ENCODE measurements at regions not wholly inside any gene's neighbourhood (a gene's known extent, or its start where the extent isn't known, plus 50 kb on each side); places are given as distances from the start of the nearest gene placed in this dataset.

DNA sequence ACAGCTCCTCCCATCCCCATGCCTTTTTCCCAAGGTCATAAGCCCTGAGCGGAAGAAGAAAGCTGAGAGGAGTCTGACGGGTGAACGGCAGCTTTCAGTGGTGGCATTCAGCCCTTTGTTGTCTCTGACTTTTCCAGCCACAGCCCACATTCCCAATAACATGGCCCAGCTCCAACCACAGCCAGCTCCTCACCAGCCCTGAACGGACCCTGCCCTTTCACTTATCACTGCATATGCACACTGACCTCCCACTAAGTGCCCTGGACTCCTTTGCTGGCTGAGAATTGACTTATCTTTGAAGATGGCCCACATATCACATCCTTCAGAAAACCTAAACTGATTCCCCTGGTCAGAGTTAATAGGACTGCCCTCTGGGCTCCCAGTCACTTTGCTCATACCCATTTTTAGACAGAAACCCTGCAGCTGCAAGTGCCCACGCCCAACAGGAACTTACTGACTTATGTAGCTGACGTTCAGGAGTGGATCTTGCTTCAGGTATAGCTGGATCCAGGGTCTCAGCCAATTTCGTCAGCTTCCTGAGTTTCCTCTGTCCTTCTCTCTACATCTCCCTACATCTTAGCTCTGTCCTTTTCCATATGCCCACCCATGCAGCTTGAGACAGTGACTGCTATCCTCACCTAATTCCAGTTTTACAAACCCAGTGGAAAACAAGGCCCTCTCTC, 348.5 kb upstream of the PROK2 start:
- Histone ChIP-seq H4K8ac (ENCODE audit: low read depth, low read length) (no peak overlapping the region), H3K9ac (ENCODE audit: low read depth, low read length, poor library complexity) (no peak overlapping the region), H3K27ac (replicated peaks; ENCODE audit: low read length) (no peak overlapping the region), H2AK5ac (ENCODE audit: low read depth, low read length) (no peak overlapping the region), H2AFZ (ENCODE audit: low read length) (no peak overlapping the region), H3K4me3 (ENCODE audit: low read length in 2 of 2) (no peak overlapping the region), H2BK120ac (ENCODE audit: low read depth, low read length) (no peak overlapping the region), H3K36me3 (replicated peaks in 1 of 2; ENCODE audit: control insufficient read depth in 2 of 2, insufficient read depth in 2 of 2, low read length in 2 of 2) (no peaks in the 10 kb centered on the region), H2BK15ac (ENCODE audit: low read length) (no peak overlapping the region), H3K4me1 (ENCODE audit: control insufficient read depth in 2 of 2, insufficient read depth in 1 of 2, low read depth in 1 of 2, low read length in 2 of 2) (peaks cover 0 to 6% of the 10 kb centered on the region in 2 donors), H2BK5ac (ENCODE audit: low read length) (no peak overlapping the region), H3K27me3 (ENCODE audit: control insufficient read depth in 3 of 3, insufficient read depth in 3 of 3, low read depth in 1 of 3, low read length in 3 of 3) (peaks cover 0 to 18% (median 0%) of the 10 kb centered on the region in 3 experiments), H3K14ac (ENCODE audit: low read length) (no peak overlapping the region), H3K18ac (ENCODE audit: low read length) (no peak overlapping the region), H3K4me2 (ENCODE audit: insufficient read depth, low read length, poor library complexity, severe bottlenecking) (no peak overlapping the region), H2BK12ac (ENCODE audit: low read length) (no peak overlapping the region), H3K4ac (ENCODE audit: low read length) (no peak overlapping the region), H3K9me3 (replicated peaks in 1 of 2; ENCODE audit: control insufficient read depth in 2 of 2, insufficient read depth in 1 of 2, low read depth in 1 of 2, low read length in 2 of 2) (no peaks in the 10 kb centered on the region), H3K23ac (ENCODE audit: low read depth, low read length, poor library complexity) (no peak overlapping the region), H4K91ac (ENCODE audit: low read depth, low read length, poor library complexity) (no peak overlapping the region), H3K79me1 (ENCODE audit: low read depth, low read length) (no peaks in the 10 kb centered on the region)
- DNase-seq (ENCODE audit: low spot score): no peak
- no CpG with 5 or more reads among the region's 7 CpGs for WGBS, 2 donors (ENCODE audit: extremely low coverage in 2 of 2, insufficient read length in 2 of 2, insufficient replicate concordance in 1 of 2)

DNA sequence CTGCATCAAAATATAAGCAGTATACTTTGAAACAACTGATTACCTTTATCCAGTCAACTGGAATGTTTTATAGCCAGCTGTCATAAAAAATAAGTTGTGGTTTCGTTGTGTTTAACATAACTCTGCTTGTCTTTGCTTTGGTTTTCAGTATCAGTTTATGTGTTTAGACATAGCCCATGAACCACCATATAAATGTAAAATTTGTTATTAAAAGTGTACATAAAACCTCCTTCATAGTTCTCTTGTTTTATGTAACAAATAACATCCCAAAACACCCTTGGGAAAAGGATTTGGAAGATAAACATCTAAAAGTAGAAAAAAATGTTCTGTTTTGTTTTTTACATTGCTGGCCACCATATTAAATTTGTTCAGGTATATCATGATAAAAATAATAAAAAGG, 347.0 kb upstream of the PROK2 start:
- H4K91ac ChIP-seq (ENCODE audit: low read depth, low read length, poor library complexity): no peak overlapping the region
- no peak overlapping the region for H3K4ac ChIP-seq (ENCODE audit: low read length)
- H3K36me3 ChIP-seq (replicated peaks in 1 of 2; ENCODE audit: control insufficient read depth in 2 of 2, insufficient read depth in 2 of 2, low read length in 2 of 2): no peaks in the 10 kb centered on the region
- peaks cover 0 to 16% (median 0%) of the 10 kb centered on the region in 3 experiments for H3K27me3 ChIP-seq (ENCODE audit: control insufficient read depth in 3 of 3, insufficient read depth in 3 of 3, low read depth in 1 of 3, low read length in 3 of 3)
- H3K79me1 ChIP-seq (ENCODE audit: low read depth, low read length): no peaks in the 10 kb centered on the region
- H3K14ac ChIP-seq (ENCODE audit: low read length): no peak overlapping the region
- no peak overlapping the region for H3K9ac ChIP-seq (ENCODE audit: low read depth, low read length, poor library complexity)
- no peak overlapping the region for H3K4me2 ChIP-seq (ENCODE audit: insufficient read depth, low read length, poor library complexity, severe bottlenecking)
- no peaks in the 10 kb centered on the region for H3K9me3 ChIP-seq (replicated peaks in 1 of 2; ENCODE audit: control insufficient read depth in 2 of 2, insufficient read depth in 1 of 2, low read depth in 1 of 2, low read length in 2 of 2)
- no peak overlapping the region for H2BK15ac ChIP-seq (ENCODE audit: low read length)
- no peak overlapping the region for H2BK5ac ChIP-seq (ENCODE audit: low read length)
- no peak overlapping the region for H3K27ac ChIP-seq (replicated peaks; ENCODE audit: low read length)
- no peak overlapping the region for H2BK12ac ChIP-seq (ENCODE audit: low read length)
- H3K23ac ChIP-seq (ENCODE audit: low read depth, low read length, poor library complexity): no peak overlapping the region
- H2AK5ac ChIP-seq (ENCODE audit: low read depth, low read length): no peak overlapping the region
- H3K4me1 ChIP-seq (ENCODE audit: control insufficient read depth in 2 of 2, insufficient read depth in 1 of 2, low read depth in 1 of 2, low read length in 2 of 2): peaks cover 0 to 6% of the 10 kb centered on the region in 2 donors
- H3K18ac ChIP-seq (ENCODE audit: low read length): no peak overlapping the region
- no peak for DNase-seq (ENCODE audit: low spot score)
- H4K8ac ChIP-seq (ENCODE audit: low read depth, low read length): no peak overlapping the region
- H3K4me3 ChIP-seq (ENCODE audit: low read length in 2 of 2): no peak overlapping the region
- no CpG with 5 or more reads among the region's 1 CpG for WGBS, 2 donors (ENCODE audit: extremely low coverage in 2 of 2, insufficient read length in 2 of 2, insufficient replicate concordance in 1 of 2)
- H2AFZ ChIP-seq (ENCODE audit: low read length): no peak overlapping the region
- H2BK120ac ChIP-seq (ENCODE audit: low read depth, low read length): no peak overlapping the region

- Histone ChIP-seq H3K36me3 (replicated peaks in 1 of 2; ENCODE audit: control insufficient read depth in 2 of 2, insufficient read depth in 2 of 2, low read length in 2 of 2) (no peaks in the 10 kb centered on the region), H4K91ac (ENCODE audit: low read depth, low read length, poor library complexity) (no peak overlapping the region), H3K4me2 (ENCODE audit: insufficient read depth, low read length, poor library complexity, severe bottlenecking) (no peak overlapping the region), H3K27ac (replicated peaks; ENCODE audit: low read length) (no peak overlapping the region), H3K9ac (ENCODE audit: low read depth, low read length, poor library complexity) (no peak overlapping the region), H3K4me1 (ENCODE audit: control insufficient read depth in 2 of 2, insufficient read depth in 1 of 2, low read depth in 1 of 2, low read length in 2 of 2) (peaks cover 0 to 6% of the 10 kb centered on the region in 2 donors), H3K14ac (ENCODE audit: low read length) (no peak overlapping the region), H3K79me1 (ENCODE audit: low read depth, low read length) (no peaks in the 10 kb centered on the region), H3K4ac (ENCODE audit: low read length) (no peak overlapping the region), H4K8ac (ENCODE audit: low read depth, low read length) (no peak overlapping the region), H3K9me3 (replicated peaks in 1 of 2; ENCODE audit: control insufficient read depth in 2 of 2, insufficient read depth in 1 of 2, low read depth in 1 of 2, low read length in 2 of 2) (no peaks in the 10 kb centered on the region), H2AK5ac (ENCODE audit: low read depth, low read length) (no peak overlapping the region), H3K4me3 (ENCODE audit: low read length in 2 of 2) (no peak overlapping the region), H2BK5ac (ENCODE audit: low read length) (no peak overlapping the region), H2AFZ (ENCODE audit: low read length) (no peak overlapping the region), H2BK12ac (ENCODE audit: low read length) (no peak overlapping the region), H3K18ac (ENCODE audit: low read length) (no peak overlapping the region), H2BK15ac (ENCODE audit: low read length) (no peak overlapping the region), H3K27me3 (ENCODE audit: control insufficient read depth in 3 of 3, insufficient read depth in 3 of 3, low read depth in 1 of 3, low read length in 3 of 3) (peaks cover 0 to 9% (median 0%) of the 10 kb centered on the region in 3 experiments), H2BK120ac (ENCODE audit: low read depth, low read length) (no peak overlapping the region), H3K23ac (ENCODE audit: low read depth, low read length, poor library complexity) (no peak overlapping the region)
- no peak for DNase-seq (ENCODE audit: low spot score)
- WGBS, 2 donors (ENCODE audit: extremely low coverage in 2 of 2, insufficient read length in 2 of 2, insufficient replicate concordance in 1 of 2): no CpG with 5 or more reads among the region's 3 CpGs
Measured at GRCh38 chr3:72130565-72130964, 345.6 kb upstream of the PROK2 start.

DNA sequence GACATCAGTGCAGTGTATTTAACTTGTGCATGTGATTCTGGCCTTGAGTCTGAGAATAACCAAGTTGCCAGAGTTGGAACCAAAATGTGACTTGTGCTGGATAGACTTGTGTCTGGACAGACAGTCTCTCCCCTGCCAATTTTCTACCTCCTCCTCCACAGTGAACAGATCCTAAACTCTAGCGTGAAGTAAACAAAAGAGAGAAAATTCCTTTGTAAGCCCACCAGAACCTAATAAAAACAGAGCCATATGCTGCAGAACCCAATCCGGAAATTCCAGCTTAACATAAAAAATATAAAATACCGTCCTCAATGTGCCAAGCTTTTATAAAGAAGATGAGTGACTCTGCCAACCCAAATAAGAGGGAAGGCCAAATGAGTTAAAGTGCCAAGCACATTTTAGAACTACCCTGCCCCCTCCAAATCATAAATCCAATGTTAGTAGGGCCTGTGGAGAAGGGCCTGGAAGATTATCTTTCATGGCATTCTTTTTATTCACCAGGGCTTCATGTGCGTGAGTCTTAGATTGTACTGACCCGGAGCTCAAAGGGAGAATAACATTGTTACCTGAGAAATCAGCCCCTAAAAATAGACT, 344.6 kb upstream of the PROK2 start:
- no peaks in the 10 kb centered on the region for H3K36me3 ChIP-seq (replicated peaks in 1 of 2; ENCODE audit: control insufficient read depth in 2 of 2, insufficient read depth in 2 of 2, low read length in 2 of 2)
- H3K23ac ChIP-seq (ENCODE audit: low read depth, low read length, poor library complexity): no peak overlapping the region
- H3K9ac ChIP-seq (ENCODE audit: low read depth, low read length, poor library complexity): no peak overlapping the region
- no CpG with 5 or more reads among the region's 5 CpGs for WGBS, 2 donors (ENCODE audit: extremely low coverage in 2 of 2, insufficient read length in 2 of 2, insufficient replicate concordance in 1 of 2)
- no peak overlapping the region for H2BK12ac ChIP-seq (ENCODE audit: low read length)
- H3K4me2 ChIP-seq (ENCODE audit: insufficient read depth, low read length, poor library complexity, severe bottlenecking): no peak overlapping the region
- H3K4me3 ChIP-seq (ENCODE audit: low read length in 2 of 2): no peak overlapping the region
- peaks cover 0 to 3% of the 10 kb centered on the region in 2 donors for H3K4me1 ChIP-seq (ENCODE audit: control insufficient read depth in 2 of 2, insufficient read depth in 1 of 2, low read depth in 1 of 2, low read length in 2 of 2)
- no peaks in the 10 kb centered on the region for H3K79me1 ChIP-seq (ENCODE audit: low read depth, low read length)
- H3K9me3 ChIP-seq (replicated peaks in 1 of 2; ENCODE audit: control insufficient read depth in 2 of 2, insufficient read depth in 1 of 2, low read depth in 1 of 2, low read length in 2 of 2): no peaks in the 10 kb centered on the region
- no peak overlapping the region for H4K91ac ChIP-seq (ENCODE audit: low read depth, low read length, poor library complexity)
- no peak overlapping the region for H2BK120ac ChIP-seq (ENCODE audit: low read depth, low read length)
- H2AFZ ChIP-seq (ENCODE audit: low read length): no peak overlapping the region
- no peak overlapping the region for H2BK15ac ChIP-seq (ENCODE audit: low read length)
- H3K27ac ChIP-seq (replicated peaks; ENCODE audit: low read length): no peak overlapping the region
- H2AK5ac ChIP-seq (ENCODE audit: low read depth, low read length): no peak overlapping the region
- no peak overlapping the region for H3K4ac ChIP-seq (ENCODE audit: low read length)
- no peak overlapping the region for H3K14ac ChIP-seq (ENCODE audit: low read length)
- no peak overlapping the region for H4K8ac ChIP-seq (ENCODE audit: low read depth, low read length)
- DNase-seq (ENCODE audit: low spot score): no peak
- peaks cover 0 to 4% (median 0%) of the 10 kb centered on the region in 3 experiments for H3K27me3 ChIP-seq (ENCODE audit: control insufficient read depth in 3 of 3, insufficient read depth in 3 of 3, low read depth in 1 of 3, low read length in 3 of 3)
- no peak overlapping the region for H3K18ac ChIP-seq (ENCODE audit: low read length)
- no peak overlapping the region for H2BK5ac ChIP-seq (ENCODE audit: low read length)

All from neuronal stem cell (in vitro differentiated cells).